ENCODE measurements at regions not wholly inside any gene's neighbourhood (a gene's known extent, or its start where the extent isn't known, plus 50 kb on each side); places are given as distances from the start of the nearest gene placed in this dataset.
"Not testable (repeated sequence)": the region's sequence is repeated elsewhere in the genome, so short reads cannot be mapped to it uniquely, and the experiment has no call there.

- 33% methylated on average over 1 of the region's 2 CpGs for WGBS (ENCODE audit: insufficient coverage)
- H3K9me3 ChIP-seq = no peaks in the 10 kb centered on the region
- H3K4me3 ChIP-seq (ENCODE audit: control insufficient read depth in 1 of 2, extremely low read depth in 1 of 2, low read length in 1 of 2) = no peak overlapping the region
- H3K27me3 ChIP-seq (replicated peaks in 1 of 2; ENCODE audit: control insufficient read depth in 2 of 2, extremely low read depth in 1 of 2, insufficient read depth in 2 of 2, low read length in 1 of 2) = no peaks in the 10 kb centered on the region
- H3K4me1 Mint-ChIP-seq = no peaks in the 10 kb centered on the region
- peaks cover 0 to 4% (median 4%) of the 10 kb centered on the region in 3 donors for H3K9me3 Mint-ChIP-seq
- no peak overlapping the region for H3K27ac Mint-ChIP-seq
- ChIA-PET POLR2A (no interaction called here), CTCF (no interaction called here)
- no peak overlapping the region for H3K4me3 Mint-ChIP-seq
- no peak for DNase-seq
- no peak for ATAC-seq (replicated peaks in 1 of 4)
- no peak overlapping the region for H3K27ac ChIP-seq (ENCODE audit: low read length)
- H3K4me1 ChIP-seq (ENCODE audit: control insufficient read depth in 1 of 2, extremely low read depth in 1 of 2, insufficient read depth in 2 of 2, low read length in 2 of 2) = no peaks in the 10 kb centered on the region
- no peaks in the 10 kb centered on the region for H3K36me3 Mint-ChIP-seq
- H3K36me3 ChIP-seq (ENCODE audit: control insufficient read depth in 2 of 2, extremely low read depth in 1 of 2, insufficient read depth in 1 of 2, low read length in 1 of 2) = no peaks in the 10 kb centered on the region
- H3K27me3 Mint-ChIP-seq = peaks cover 0 to 2% of the 10 kb centered on the region in 2 donors
Observed at GRCh38 chr19:28577233-28577632, 635.7 kb downstream of the UQCRFS1 start.

GRCh38 chr19:28575816-28576215, 637.1 kb downstream of the UQCRFS1 start:
- Histone ChIP-seq H3K27me3 (replicated peaks in 1 of 2; ENCODE audit: control insufficient read depth in 2 of 2, extremely low read depth in 1 of 2, insufficient read depth in 2 of 2, low read length in 1 of 2) (no peaks in the 10 kb centered on the region), H3K4me1 (ENCODE audit: control insufficient read depth in 1 of 2, extremely low read depth in 1 of 2, insufficient read depth in 2 of 2, low read length in 2 of 2) (no peaks in the 10 kb centered on the region), H3K27ac (ENCODE audit: low read length) (no peak overlapping the region), H3K9me3 (no peaks in the 10 kb centered on the region), H3K36me3 (ENCODE audit: control insufficient read depth in 2 of 2, extremely low read depth in 1 of 2, insufficient read depth in 1 of 2, low read length in 1 of 2) (no peaks in the 10 kb centered on the region), H3K4me3 (ENCODE audit: control insufficient read depth in 1 of 2, extremely low read depth in 1 of 2, low read length in 1 of 2) (no peak overlapping the region)
- H3K4me3 Mint-ChIP-seq = no peak overlapping the region
- POLR2A ChIA-PET = no interaction called here
- peaks cover 0 to 4% (median 4%) of the 10 kb centered on the region in 3 donors for H3K9me3 Mint-ChIP-seq
- DNase-seq = no peak
- no peak overlapping the region for H3K27ac Mint-ChIP-seq
- H3K36me3 Mint-ChIP-seq = no peaks in the 10 kb centered on the region
- no peak for ATAC-seq (replicated peaks in 1 of 4)
- CTCF ChIA-PET = no interaction called here
- H3K4me1 Mint-ChIP-seq = no peaks in the 10 kb centered on the region
- peaks cover 0 to 2% of the 10 kb centered on the region in 2 donors for H3K27me3 Mint-ChIP-seq

DNA sequence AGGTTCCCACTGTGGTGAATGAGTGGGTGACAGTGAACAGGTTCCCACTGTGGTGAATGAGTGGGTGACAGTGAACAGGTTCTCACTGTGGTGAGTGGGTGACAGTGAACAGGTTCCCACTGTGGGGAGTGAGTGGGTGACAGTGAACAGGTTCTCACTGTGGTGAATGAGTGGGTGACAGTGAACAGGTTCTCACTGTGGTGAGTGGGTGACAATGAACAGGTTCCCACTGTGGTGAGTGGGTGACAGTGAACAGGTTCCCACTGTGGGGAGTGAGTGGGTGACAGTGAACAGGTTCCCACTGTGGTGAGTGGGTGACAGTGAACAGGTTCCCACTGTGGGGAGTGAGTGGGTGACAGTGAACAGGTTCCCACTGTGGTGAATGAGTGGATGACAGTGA, 637.6 kb downstream of the UQCRFS1 start:
- H3K4me3 ChIP-seq (ENCODE audit: control insufficient read depth in 1 of 2, extremely low read depth in 1 of 2, low read length in 1 of 2); H3K27ac ChIP-seq (ENCODE audit: low read length); CTCF ChIA-PET; H3K27me3 Mint-ChIP-seq; H3K9me3 Mint-ChIP-seq; DNase-seq; ATAC-seq (replicated peaks in 1 of 4); H3K36me3 ChIP-seq (ENCODE audit: control insufficient read depth in 2 of 2, extremely low read depth in 1 of 2, insufficient read depth in 1 of 2, low read length in 1 of 2); H3K36me3 Mint-ChIP-seq; H3K9me3 ChIP-seq; H3K4me1 Mint-ChIP-seq; H3K27ac Mint-ChIP-seq; H3K27me3 ChIP-seq (replicated peaks in 1 of 2; ENCODE audit: control insufficient read depth in 2 of 2, extremely low read depth in 1 of 2, insufficient read depth in 2 of 2, low read length in 1 of 2); POLR2A ChIA-PET; H3K4me1 ChIP-seq (ENCODE audit: control insufficient read depth in 1 of 2, extremely low read depth in 1 of 2, insufficient read depth in 2 of 2, low read length in 2 of 2); H3K4me3 Mint-ChIP-seq: not testable (repeated sequence)

DNA sequence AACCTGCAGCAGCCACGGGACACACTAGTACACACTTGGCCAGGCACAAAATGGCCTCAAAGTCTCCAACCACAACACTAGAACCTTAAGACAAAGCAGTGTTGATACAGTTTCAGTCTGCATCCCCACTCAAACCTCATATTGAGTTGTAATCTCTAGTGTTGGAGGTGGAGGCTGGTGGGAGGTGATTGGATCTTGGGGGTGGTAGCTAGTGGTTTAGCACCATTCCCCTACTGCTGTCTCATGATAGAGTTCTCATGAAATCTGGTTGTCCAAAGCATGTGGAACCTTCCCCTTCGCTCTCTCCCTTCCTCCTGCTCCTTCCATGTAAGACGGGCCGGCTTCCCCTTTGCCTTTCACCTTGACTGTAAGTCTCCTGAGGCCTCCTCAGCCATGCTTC, 638.7 kb downstream of the UQCRFS1 start:
- H3K4me3 ChIP-seq (ENCODE audit: control insufficient read depth in 1 of 2, extremely low read depth in 1 of 2, low read length in 1 of 2) = no peak overlapping the region
- Mint-ChIP-seq H3K4me1 (no peaks in the 10 kb centered on the region), H3K36me3 (no peaks in the 10 kb centered on the region), H3K27ac (no peak overlapping the region), H3K9me3 (peaks cover 0 to 4% (median 4%) of the 10 kb centered on the region in 3 donors), H3K4me3 (no peak overlapping the region), H3K27me3 (peaks cover 0 to 2% of the 10 kb centered on the region in 2 donors)
- no peak overlapping the region for H3K27ac ChIP-seq (ENCODE audit: low read length)
- no peaks in the 10 kb centered on the region for H3K4me1 ChIP-seq (ENCODE audit: control insufficient read depth in 1 of 2, extremely low read depth in 1 of 2, insufficient read depth in 2 of 2, low read length in 2 of 2)
- ATAC-seq (replicated peaks in 1 of 4) (no peak), DNase-seq (no peak)
- POLR2A ChIA-PET = no interaction called here
- 70% methylated on average over 4 of the region's 4 CpGs for WGBS (ENCODE audit: insufficient coverage)
- H3K9me3 ChIP-seq = no peaks in the 10 kb centered on the region
- no peaks in the 10 kb centered on the region for H3K36me3 ChIP-seq (ENCODE audit: control insufficient read depth in 2 of 2, extremely low read depth in 1 of 2, insufficient read depth in 1 of 2, low read length in 1 of 2)
- CTCF ChIA-PET = no interaction called here
- no peaks in the 10 kb centered on the region for H3K27me3 ChIP-seq (replicated peaks in 1 of 2; ENCODE audit: control insufficient read depth in 2 of 2, extremely low read depth in 1 of 2, insufficient read depth in 2 of 2, low read length in 1 of 2)

- Mint-ChIP-seq H3K27ac (no peak overlapping the region), H3K4me3 (no peak overlapping the region)
- CTCF ChIA-PET = interaction anchor here in 1 of 2 donors (0.7 kb wide), 1 partner anchor 75 kb away, joined by 4 read pairs; no protein-coding TSS in a partner anchor
Observed at GRCh38 chr19:28569132-28570131, 643.5 kb downstream of the UQCRFS1 start.

GRCh38 chr19:28567834-28568233, 645.1 kb downstream of the UQCRFS1 start:
- ATAC-seq (replicated peaks in 1 of 4) = no peak
- no peaks in the 10 kb centered on the region for H3K36me3 Mint-ChIP-seq
- no peak overlapping the region for H3K4me3 Mint-ChIP-seq
- no peaks in the 10 kb centered on the region for H3K36me3 ChIP-seq (ENCODE audit: control insufficient read depth in 2 of 2, extremely low read depth in 1 of 2, insufficient read depth in 1 of 2, low read length in 1 of 2)
- no peaks in the 10 kb centered on the region for H3K9me3 ChIP-seq
- POLR2A ChIA-PET = no interaction called here
- no peaks in the 10 kb centered on the region for H3K27me3 ChIP-seq (replicated peaks in 1 of 2; ENCODE audit: control insufficient read depth in 2 of 2, extremely low read depth in 1 of 2, insufficient read depth in 2 of 2, low read length in 1 of 2)
- no peak for DNase-seq
- H3K4me1 ChIP-seq (ENCODE audit: control insufficient read depth in 1 of 2, extremely low read depth in 1 of 2, insufficient read depth in 2 of 2, low read length in 2 of 2) = no peaks in the 10 kb centered on the region
- CTCF ChIA-PET = no interaction called here
- H3K4me1 Mint-ChIP-seq = no peaks in the 10 kb centered on the region
- no peak overlapping the region for H3K27ac ChIP-seq (ENCODE audit: low read length)
- peaks cover 3% of the 10 kb centered on the region in 2 donors for H3K27me3 Mint-ChIP-seq
- H3K27ac Mint-ChIP-seq = no peak overlapping the region
- peaks cover 0 to 4% (median 4%) of the 10 kb centered on the region in 3 donors for H3K9me3 Mint-ChIP-seq
- H3K4me3 ChIP-seq (ENCODE audit: control insufficient read depth in 1 of 2, extremely low read depth in 1 of 2, low read length in 1 of 2) = no peak overlapping the region
- no CpG with 5 or more reads among the region's 1 CpG for WGBS (ENCODE audit: insufficient coverage)

More at GRCh38 chr19:28569132-28570131, 643.5 kb downstream of the UQCRFS1 start:
- H3K9me3 Mint-ChIP-seq = no peaks in the 10 kb centered on the region
- no peaks in the 10 kb centered on the region for H3K36me3 Mint-ChIP-seq
- POLR2A ChIA-PET = no interaction called here
- no peaks in the 10 kb centered on the region for H3K9me3 ChIP-seq
- ATAC-seq (replicated peaks in 1 of 4) (no peak), DNase-seq (no peak)
- H3K27ac ChIP-seq (ENCODE audit: low read length) = no peak overlapping the region
- no peaks in the 10 kb centered on the region for H3K4me1 ChIP-seq (ENCODE audit: control insufficient read depth in 1 of 2, extremely low read depth in 1 of 2, insufficient read depth in 2 of 2, low read length in 2 of 2)
- peaks cover 0 to 4% of the 10 kb centered on the region in 2 donors for H3K27me3 Mint-ChIP-seq
- H3K4me1 Mint-ChIP-seq = no peaks in the 10 kb centered on the region
- no peaks in the 10 kb centered on the region for H3K36me3 ChIP-seq (ENCODE audit: control insufficient read depth in 2 of 2, extremely low read depth in 1 of 2, insufficient read depth in 1 of 2, low read length in 1 of 2)
- no peak overlapping the region for H3K4me3 ChIP-seq (ENCODE audit: control insufficient read depth in 1 of 2, extremely low read depth in 1 of 2, low read length in 1 of 2)
- WGBS (ENCODE audit: insufficient coverage) = 81% methylated on average over 7 of the region's 12 CpGs
- H3K27me3 ChIP-seq (replicated peaks in 1 of 2; ENCODE audit: control insufficient read depth in 2 of 2, extremely low read depth in 1 of 2, insufficient read depth in 2 of 2, low read length in 1 of 2) = no peaks in the 10 kb centered on the region
